Suprapubic skin (tissue), 3 donors: ENCODE measurements at regions not wholly inside any gene's neighbourhood (a gene's known extent, or its start where the extent isn't known, plus 50 kb on each side); places are given as distances from the start of the nearest gene placed in this dataset.

ENCODE experiments used
- CTCF ChIP-seq, 2 donors: fragments of 200-600 bp in 1 of 2; fragments of 450-650 bp in 1 of 2; sonication (generic) in 1 of 2; IDR thresholded peaks; one replicate each; pipeline ENCODE4 v1.5.1; 2016 to 2019; ENCODE audit warnings: antibody characterized with exemption in 2 of 2, mild to moderate bottlenecking in 1 of 2, moderate library complexity in 1 of 2
- POLR2A ChIP-seq, 2 donors: fragments of 450-650 bp; IDR thresholded peaks; one replicate each; pipeline ENCODE4 v1.6.1; 2017; ENCODE audit warnings: antibody characterized with exemption in 2 of 2, mild to moderate bottlenecking in 2 of 2, moderate library complexity in 2 of 2

- TF ChIP-seq CTCF (IDR thresholded peaks at IDR 0.05) (no peak), POLR2A (IDR thresholded peaks at IDR 0.05) (no peak)
Measured at GRCh38 chr3:155013427-155013826, 66.7 kb upstream of the MME start.
